Mucosa of gallbladder (tissue), 1 donor: ENCODE measurements at regions not wholly inside any gene's neighbourhood (a gene's known extent, or its start where the extent isn't known, plus 50 kb on each side); places are given as distances from the start of the nearest gene placed in this dataset.
A peak's percentile ranks its signal among the peaks of the same experiment; 100 is the strongest.
"Not testable (repeated sequence)": the region's sequence is repeated elsewhere in the genome, so short reads cannot be mapped to it uniquely, and the experiment has no call there.

Experiments used
- DNase-seq: peaks from one replicate; pipeline ENCODE4 v3.0.0-alpha.2; 2020; ENCODE audit warnings: low spot score
- donor health status: DM: no; HTN: no; CAD: no.

DNA sequence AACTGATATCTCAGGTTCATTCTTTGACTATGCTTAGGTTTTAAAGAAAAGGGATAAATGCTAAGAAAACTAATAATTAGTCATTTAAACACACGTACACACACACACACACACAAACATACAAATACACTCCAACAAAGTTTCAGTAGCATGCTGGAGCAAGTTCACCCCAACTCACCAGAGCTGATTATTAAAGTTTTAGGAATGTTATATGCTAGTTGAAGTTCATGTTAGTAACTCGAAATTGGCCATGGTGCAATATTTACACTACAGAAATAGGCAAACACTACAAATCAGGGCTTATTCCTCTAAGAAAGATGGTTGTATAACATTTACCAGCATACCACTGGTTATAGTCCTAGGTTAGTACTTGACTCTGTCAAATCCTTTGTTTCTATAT lies 384.0 kb upstream of the DIPK2B start:
- DNase-seq = no peak

DNA sequence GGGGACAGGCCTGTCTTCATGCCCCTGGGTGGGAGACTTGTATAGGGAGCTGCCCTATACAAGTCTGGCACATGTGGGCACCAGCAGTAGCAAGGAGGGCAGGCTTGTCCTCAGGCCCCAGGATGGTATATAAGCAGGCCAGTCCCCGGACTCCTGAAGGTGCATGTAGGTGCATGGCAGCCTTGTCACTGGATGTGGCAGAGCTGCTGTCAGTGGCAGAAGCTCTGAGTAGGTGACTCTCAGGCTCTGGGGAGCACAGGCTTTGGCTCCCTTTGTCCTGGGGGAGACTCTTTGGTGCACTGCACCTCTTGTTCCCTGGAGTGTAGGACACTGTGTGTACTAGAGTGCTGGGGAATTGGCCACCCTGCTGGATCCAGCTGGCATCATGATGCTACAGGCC lies 376.7 kb upstream of the DIPK2B start:
- DNase-seq = no peak

DNA sequence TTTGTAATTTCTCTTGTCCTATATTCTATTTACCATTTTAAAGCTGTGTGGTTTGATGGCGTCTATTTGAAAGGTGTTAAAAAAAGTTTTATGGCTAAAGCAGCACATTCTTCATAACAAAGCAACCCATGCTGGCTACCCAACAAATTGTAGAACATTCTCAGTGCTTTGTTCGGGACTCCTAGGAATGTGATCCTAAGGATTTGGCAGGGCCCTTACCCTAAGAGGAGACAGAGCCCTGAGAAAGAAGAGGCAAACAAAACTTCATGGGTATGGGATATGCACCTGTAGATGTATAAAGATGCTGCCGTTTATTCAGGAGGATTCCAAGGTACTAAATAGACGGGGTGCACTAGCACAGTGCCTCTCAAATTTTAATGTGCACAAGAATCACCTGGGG lies 370.8 kb upstream of the DIPK2B start:
- no peak for DNase-seq

DNA sequence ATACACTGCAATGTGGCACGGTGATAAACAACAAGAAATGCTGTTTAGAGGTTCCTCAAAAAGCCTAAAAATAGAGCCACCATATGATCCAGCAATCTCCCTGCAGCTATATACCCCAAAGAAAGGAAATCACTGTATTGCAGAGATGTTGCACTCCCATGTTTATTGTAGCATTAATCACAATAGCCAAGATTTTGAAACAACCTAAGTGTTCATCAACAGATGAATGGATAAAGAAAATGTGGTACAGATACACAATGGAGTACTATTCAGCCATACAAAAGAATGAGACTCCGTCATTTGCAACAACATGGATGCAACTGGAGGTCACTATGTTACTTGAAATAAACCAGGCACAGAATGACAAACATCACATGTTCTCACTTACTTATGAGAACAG lies 365.8 kb upstream of the DIPK2B start:
- no peak for DNase-seq

- DNase-seq = no peak
Measured at GRCh38 chrX:45557387-45557786, 356.7 kb upstream of the DIPK2B start.

- DNase-seq = no peak
Measured at GRCh38 chrX:45554736-45555135, 354.1 kb upstream of the DIPK2B start.

- no peak for DNase-seq
Measured at GRCh38 chrX:45553417-45553816, 352.7 kb upstream of the DIPK2B start.

- DNase-seq = not testable (repeated sequence)
Measured at GRCh38 chrX:45546697-45547096, 346.0 kb upstream of the DIPK2B start.

GRCh38 chrX:45540181-45540580 lies 339.5 kb upstream of the DIPK2B start:
- no peak for DNase-seq

- no peak for DNase-seq
Measured at GRCh38 chrX:45537936-45538335, 337.3 kb upstream of the DIPK2B start.

- no peak for DNase-seq
Measured at GRCh38 chrX:45527834-45528233, 327.2 kb upstream of the DIPK2B start.

DNA sequence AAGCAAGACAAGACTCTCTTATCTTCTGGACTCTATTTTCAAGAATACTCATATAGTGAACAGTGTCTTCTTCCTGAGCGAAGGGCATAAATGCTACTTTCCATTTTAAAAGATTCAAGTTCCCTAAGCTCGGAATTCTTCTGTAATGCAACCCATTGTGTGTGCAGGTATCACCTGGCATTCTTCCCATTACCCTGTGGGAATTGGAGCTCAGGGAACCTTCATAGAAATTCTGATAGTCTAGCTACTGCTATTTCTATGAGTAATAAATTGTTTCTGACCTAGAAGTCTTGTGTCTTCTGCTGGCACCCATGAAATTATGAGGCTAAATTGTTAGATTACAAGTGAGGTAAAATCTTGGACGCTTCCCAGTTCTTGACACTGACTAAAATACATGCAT lies 324.1 kb upstream of the DIPK2B start:
- DNase-seq = no peak

DNA sequence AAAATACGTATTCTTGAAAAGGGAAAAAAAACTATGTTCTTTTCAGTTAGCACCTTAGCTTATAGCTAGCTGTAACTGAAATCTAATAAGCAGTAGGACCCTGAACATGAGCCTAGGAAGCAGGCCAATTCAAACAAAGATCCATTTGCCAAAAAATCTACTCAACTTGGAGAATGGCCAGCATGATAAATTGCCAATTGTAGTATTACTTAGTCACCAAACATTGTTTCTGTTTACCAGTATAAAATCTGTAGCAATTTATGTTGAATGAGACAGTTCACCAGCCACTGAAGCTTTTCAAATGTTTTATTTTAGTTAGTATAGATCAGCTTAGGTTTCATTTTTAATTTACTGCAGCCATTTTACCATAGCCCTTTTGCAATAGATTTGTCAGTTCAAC lies 323.6 kb upstream of the DIPK2B start:
- DNase-seq = no peak

DNA sequence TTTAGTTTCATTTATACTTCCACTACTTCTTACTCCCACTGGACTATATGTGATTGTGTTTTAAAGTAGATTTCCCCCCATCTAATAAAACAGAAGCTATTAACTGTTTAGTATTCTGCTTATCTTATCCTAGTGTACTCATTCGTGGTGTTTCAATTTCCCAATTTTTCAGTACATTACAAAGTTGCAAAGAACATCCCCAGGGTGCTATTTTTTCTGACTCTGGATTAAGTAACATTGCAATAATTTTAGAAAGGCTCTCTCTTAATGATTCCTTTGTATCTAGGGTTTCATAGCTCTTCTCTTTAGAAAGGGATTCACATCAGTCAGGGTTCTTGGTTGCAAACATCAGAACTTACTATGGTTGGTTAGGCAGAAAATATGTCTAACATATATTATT lies 317.9 kb upstream of the DIPK2B start:
- no peak for DNase-seq

DNA sequence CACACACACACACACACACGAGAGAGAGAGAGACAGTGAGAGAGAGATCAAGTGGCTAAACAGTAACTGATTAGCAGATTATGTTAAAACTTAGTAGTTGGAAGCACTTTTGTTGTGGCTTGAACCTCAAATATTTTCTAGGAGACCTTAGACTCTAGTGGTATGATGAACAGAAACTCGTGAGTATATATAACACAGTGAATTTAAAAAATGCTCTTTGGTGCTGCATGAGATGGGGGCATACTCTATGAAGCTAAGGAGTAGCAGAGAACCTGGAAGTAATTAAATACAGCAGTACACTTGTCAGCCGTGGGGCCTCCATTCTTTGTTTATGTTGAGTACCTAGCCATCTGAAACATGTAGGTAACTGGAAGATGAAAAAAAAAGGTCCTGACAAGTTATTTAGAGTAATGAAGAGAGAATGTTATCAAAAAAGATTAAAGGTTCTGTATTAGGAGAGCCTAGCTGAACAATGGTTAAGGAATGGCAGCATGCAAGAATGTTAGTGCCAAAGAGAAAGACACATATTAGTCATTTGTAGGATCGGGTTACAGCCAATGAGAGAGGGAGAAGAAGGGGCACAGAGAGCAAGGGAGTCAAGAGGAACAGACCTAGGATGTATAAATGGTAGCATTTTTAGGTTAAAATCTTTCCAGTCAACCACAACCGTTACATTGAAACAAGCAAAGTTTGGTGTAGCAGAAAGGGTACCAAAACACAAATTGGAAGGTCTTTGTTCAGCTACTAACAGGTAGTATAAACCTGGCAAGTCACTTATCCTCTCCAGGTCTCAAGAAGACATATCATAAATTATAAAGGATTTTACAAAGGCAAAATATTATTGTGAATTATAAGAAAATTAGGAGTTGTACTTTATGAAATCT lies 316.7 kb upstream of the DIPK2B start:
- DNase-seq = no peak

DNA sequence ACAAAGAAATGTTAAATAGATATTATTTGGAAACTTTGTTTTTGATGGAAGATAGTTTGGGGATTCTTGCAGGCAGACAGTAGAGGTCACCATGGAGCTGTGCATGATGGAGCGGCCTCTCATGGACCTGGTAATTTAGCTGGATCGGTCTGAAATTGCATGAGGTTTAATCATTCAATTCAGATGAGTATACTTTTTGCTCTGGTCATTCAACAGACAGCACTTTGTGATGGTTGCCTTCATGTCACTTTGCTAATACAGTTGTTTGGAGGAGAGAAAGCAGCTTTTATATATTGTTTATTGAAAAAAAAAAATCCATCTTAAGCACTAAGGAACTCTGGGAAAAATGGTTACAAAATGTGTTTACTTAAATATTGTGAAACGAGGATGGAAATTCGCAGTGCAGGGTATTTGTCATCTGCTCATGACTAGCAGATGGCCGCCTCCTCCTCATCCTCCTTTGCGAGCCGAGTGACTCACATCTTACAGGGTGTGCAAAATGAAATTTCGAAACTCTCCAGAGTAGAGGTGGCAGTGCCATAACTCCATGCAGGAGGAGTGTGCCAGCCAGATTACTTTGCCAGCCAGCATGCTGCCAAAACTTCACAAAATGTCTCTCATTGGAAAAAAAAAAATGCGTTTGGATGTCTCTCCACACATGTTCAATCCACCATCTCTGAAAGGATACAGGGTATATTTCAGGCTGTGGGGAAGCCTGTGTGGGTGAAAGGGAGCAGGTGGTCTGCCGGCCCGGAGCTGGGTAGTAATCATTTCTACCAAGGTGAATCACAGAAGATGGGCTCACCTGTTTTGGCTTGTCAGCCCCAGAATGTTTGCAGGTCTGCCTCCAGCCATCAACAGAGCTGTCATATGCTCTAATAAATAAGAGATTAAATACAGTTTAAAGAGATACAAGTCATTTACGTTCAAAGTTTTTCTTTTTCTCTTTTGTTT lies 314.9 kb upstream of the DIPK2B start:
- peak; percentile 27 for DNase-seq

DNA sequence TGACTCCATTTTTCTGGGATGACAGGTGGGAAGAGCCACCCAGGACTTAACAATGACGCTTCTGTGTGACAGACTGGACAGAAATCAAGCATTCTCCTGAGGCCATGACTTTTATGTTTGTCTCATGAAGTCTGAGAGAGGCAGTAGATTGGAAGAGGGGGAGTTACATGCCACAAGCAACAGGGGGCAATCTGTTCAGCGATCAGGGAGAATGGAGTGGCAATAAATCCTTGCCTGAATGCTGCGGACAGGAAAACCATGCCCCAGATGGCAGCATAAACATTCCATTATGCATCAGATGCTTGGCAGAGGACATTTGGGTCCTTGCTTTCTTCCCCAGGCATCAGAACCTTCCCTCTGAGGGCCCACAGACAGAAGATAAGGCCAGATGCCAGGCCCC lies 312.4 kb upstream of the DIPK2B start:
- DNase-seq = no peak

DNA sequence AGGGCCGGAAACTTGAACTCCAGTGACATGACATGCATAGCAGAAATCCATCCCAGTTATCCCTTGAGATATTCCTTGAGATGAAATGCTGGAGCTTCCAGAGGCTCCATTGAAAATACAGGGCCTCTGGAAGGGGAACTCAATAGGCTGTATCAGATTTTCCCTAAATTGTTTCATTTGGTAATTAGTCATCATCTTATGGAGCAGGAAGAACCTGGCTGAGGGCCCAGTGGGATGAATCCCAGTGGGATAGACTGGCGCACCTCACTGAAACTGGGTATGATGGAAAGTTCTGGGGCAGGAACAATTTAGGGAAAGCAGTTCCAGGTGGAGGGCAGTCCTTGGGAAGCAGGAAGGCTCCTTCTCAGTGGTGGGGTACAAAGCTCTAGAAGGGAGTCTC lies 307.8 kb upstream of the DIPK2B start:
- DNase-seq = no peak

- no peak for DNase-seq
Measured at GRCh38 chrX:45506149-45506730, 305.6 kb upstream of the DIPK2B start.

GRCh38 chrX:45505214-45505613 lies 304.5 kb upstream of the DIPK2B start:
- no peak for DNase-seq

DNA sequence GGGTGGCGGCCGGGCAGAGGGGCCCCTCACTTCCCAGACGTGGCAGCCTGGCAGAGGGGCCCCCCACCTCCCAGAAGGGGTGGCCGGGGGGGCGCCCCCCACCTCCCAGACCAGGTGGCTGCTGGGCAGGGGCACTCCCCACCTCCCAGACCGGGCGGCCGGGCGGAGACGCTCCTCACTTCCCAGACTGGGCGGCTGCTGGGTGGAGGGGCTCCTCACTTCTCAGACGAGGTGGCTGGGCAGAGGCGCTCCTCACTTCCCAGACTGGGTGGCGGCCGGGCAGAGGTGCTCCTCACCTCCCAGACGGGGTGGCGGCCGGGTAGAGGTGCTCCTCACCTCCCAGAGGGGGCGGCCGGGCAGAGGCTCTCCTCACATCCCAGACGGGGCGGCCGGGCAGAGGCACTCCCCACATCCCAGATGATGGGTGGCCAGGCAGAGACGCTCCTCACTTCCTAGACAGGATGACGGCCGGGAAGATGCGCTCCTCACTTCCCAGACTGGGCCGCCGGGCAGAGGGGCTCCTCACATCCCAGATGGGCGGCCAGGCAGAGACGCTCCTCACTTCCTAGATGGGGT lies 303.2 kb upstream of the DIPK2B start:
- not testable (repeated sequence) for DNase-seq

DNA sequence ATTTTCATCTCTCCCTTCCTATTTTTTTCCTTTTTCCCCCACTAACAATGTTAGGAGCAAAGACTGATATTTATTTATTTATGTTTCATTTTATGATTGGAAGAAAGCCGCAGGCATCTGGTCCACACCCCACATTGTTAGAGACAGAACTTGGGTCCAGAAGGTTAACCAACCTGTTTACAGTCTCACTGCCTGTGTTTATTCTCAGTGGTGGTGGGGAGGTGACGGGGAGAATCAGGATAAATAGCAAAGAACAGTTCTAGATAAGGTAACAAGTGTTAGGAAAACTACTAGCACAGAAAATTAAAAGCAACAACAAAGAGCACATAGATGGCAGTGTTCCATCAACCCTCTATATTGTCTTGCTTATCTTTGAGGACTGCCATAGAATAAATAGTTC lies 301.7 kb upstream of the DIPK2B start:
- DNase-seq = no peak
